ENCODE measurements at regions not wholly inside any gene's neighbourhood (a gene's known extent, or its start where the extent isn't known, plus 50 kb on each side); places are given as distances from the start of the nearest gene placed in this dataset.

DNA sequence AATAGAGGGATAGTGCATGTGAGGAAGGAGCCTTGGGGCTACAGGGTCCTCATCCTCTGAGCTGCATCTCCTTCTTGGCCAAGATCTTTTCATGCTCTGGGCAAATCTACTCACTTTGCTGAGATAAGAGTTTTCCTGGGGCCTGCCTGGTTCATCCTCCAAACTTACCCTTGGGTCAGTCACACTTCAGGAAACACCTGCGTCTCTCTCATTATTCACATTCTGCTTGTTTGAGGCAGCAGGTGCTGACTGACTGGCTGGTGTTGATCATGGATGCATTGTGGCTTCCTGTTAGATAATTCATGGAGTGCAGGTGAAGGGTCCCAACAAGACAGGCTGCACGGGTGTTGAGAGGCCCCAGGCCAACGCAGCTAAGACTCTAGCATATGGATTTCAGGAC is 162.6 kb downstream of the SALL1 start:
- no peaks in the 10 kb centered on the region for H3K9me3 ChIP-seq
- whole genome bisulfite sequencing, 2 donors: 54 to 58% methylated on average over 3 of the region's 3 CpGs
- ATAC-seq (no peak), DNase-seq (no peak)
- no peak overlapping the region for H3K4me3 ChIP-seq
- H3K27ac ChIP-seq: no peak overlapping the region
- no peaks in the 10 kb centered on the region for H3K27me3 ChIP-seq
- no peaks in the 10 kb centered on the region for H3K4me1 ChIP-seq
- no peak for TF ChIP-seq POLR2A (IDR thresholded peaks at IDR 0.05)
- TF ChIP-seq, protein P1, sequence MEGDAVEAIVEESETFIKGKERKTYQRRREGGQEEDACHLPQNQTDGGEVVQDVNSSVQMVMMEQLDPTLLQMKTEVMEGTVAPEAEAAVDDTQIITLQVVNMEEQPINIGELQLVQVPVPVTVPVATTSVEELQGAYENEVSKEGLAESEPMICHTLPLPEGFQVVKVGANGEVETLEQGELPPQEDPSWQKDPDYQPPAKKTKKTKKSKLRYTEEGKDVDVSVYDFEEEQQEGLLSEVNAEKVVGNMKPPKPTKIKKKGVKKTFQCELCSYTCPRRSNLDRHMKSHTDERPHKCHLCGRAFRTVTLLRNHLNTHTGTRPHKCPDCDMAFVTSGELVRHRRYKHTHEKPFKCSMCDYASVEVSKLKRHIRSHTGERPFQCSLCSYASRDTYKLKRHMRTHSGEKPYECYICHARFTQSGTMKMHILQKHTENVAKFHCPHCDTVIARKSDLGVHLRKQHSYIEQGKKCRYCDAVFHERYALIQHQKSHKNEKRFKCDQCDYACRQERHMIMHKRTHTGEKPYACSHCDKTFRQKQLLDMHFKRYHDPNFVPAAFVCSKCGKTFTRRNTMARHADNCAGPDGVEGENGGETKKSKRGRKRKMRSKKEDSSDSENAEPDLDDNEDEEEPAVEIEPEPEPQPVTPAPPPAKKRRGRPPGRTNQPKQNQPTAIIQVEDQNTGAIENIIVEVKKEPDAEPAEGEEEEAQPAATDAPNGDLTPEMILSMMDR (IDR thresholded peaks at IDR 0.05): no peak
- no peaks in the 10 kb centered on the region for H3K36me3 ChIP-seq (replicated peaks in 1 of 2; ENCODE audit: insufficient read depth in 1 of 2, low read depth in 2 of 2)
- intact Hi-C loops (cut with DNase I): no loop called here

DNA sequence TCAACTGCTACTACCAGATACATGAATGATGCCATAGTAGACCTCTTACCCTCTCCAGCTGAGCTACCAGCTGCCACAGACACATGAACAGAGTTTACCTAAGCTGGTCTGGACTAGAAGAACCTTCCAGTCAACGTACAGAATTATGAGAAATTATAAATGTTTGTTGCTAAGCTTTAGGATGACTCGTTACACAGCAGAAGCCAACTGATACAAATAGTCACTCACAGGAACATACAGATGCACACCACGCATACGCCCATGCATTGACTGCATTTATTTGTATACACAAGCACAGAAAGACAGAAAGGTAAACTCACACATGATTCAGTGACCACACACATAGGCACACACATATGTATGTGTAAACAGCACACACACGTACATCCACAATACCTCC is 164.6 kb downstream of the SALL1 start:
- Histone ChIP-seq H3K4me3 (no peak overlapping the region), H3K4me1 (no peaks in the 10 kb centered on the region), H3K27me3 (no peaks in the 10 kb centered on the region), H3K9me3 (no peaks in the 10 kb centered on the region), H3K27ac (no peak overlapping the region), H3K36me3 (replicated peaks in 1 of 2; ENCODE audit: insufficient read depth in 1 of 2, low read depth in 2 of 2) (no peaks in the 10 kb centered on the region)
- ATAC-seq (no peak), DNase-seq (no peak)
- intact Hi-C loops (cut with DNase I): no loop called here
- TF ChIP-seq POLR2A (IDR thresholded peaks at IDR 0.05): no peak
- TF ChIP-seq, protein P1 (IDR thresholded peaks at IDR 0.05): no peak
- whole genome bisulfite sequencing, 2 donors: 66 to 67% methylated on average over 5 of the region's 5 CpGs

DNA sequence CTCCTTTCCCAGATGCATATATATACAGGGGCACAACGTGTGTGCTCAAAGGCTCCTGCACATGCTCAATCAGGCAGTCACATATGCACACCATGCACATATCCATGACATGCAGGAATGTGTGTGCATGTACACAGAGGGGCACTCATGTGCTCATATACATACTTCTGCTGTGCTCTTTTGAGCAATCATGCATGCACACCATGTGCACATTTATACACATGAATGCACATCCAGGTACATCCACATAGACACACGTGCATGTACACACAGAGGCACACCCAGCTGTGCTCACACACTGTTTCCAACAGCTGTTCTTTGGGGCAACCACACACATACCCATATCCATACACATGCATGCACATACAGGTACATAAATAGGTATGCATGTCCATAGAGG is 165.3 kb downstream of the SALL1 start:
- DNase-seq (no peak), ATAC-seq (no peak)
- TF ChIP-seq, protein P1 (IDR thresholded peaks at IDR 0.05): no peak
- TF ChIP-seq POLR2A (IDR thresholded peaks at IDR 0.05): no peak
- intact Hi-C loops (cut with DNase I): no loop called here
- no peak overlapping the region for H3K4me3 ChIP-seq
- no peaks in the 10 kb centered on the region for H3K4me1 ChIP-seq
- no peak overlapping the region for H3K27ac ChIP-seq
- no peaks in the 10 kb centered on the region for H3K27me3 ChIP-seq
- H3K9me3 ChIP-seq: no peaks in the 10 kb centered on the region
- H3K36me3 ChIP-seq (replicated peaks in 1 of 2; ENCODE audit: insufficient read depth in 1 of 2, low read depth in 2 of 2): no peaks in the 10 kb centered on the region
- 45 to 55% methylated on average over 2 of the region's 2 CpGs for WGBS, 2 donors

DNA sequence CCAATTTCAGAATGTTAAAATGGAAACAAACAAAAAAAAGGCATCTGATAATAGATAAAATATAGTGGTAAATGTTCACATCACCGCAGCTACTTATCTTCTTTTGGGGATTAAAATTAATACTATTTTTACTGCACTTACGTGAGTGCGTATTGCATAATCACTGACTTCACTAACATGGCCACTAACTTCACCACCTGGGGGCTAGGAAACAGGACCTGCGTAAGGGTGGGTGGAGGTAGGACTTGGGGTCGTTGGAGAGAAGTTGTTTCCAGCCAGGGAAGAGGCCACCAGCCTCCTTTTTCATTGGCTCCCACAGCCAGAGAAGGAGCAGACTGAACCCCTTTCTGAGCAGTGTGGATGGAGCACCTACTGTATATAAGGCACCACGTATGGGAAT is 166.4 kb downstream of the SALL1 start:
- no peaks in the 10 kb centered on the region for H3K36me3 ChIP-seq (replicated peaks in 1 of 2; ENCODE audit: insufficient read depth in 1 of 2, low read depth in 2 of 2)
- H3K4me1 ChIP-seq: no peaks in the 10 kb centered on the region
- intact Hi-C loops (cut with DNase I): no loop called here
- no peak for ATAC-seq
- DNase-seq: no peak
- TF ChIP-seq POLR2A (IDR thresholded peaks at IDR 0.05): no peak
- TF ChIP-seq, protein P1 (IDR thresholded peaks at IDR 0.05): no peak
- no peaks in the 10 kb centered on the region for H3K27me3 ChIP-seq
- WGBS, 2 donors: 53 to 61% methylated on average over 6 of the region's 6 CpGs
- no peak overlapping the region for H3K27ac ChIP-seq
- H3K4me3 ChIP-seq: no peak overlapping the region
- no peaks in the 10 kb centered on the region for H3K9me3 ChIP-seq

DNA sequence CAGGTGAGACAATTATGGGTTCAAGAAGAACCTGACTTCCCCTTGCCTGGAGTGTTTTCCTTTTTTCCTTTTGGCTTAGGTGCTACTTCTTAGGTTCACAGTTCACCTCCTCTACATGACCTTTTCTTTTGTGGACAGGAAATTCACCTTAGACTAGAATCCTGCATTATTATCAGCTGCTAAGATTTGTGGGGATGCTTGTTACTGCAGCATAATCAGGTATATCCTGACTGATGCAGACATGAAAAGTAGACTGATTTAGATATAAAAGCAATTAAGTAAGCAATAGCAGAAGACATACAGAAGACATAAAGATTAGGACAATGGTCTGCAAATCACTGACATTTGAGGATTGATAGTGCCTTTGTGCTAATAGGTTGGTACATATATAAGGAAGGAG is 168.3 kb downstream of the SALL1 start:
- intact Hi-C loops (cut with DNase I): no loop called here
- Histone ChIP-seq H3K36me3 (replicated peaks in 1 of 2; ENCODE audit: insufficient read depth in 1 of 2, low read depth in 2 of 2) (no peaks in the 10 kb centered on the region), H3K9me3 (no peaks in the 10 kb centered on the region), H3K4me3 (no peak overlapping the region), H3K27me3 (no peaks in the 10 kb centered on the region), H3K27ac (no peak overlapping the region), H3K4me1 (no peaks in the 10 kb centered on the region)
- ATAC-seq: no peak
- DNase-seq: no peak
- TF ChIP-seq, protein P1 (IDR thresholded peaks at IDR 0.05): no peak
- TF ChIP-seq POLR2A (IDR thresholded peaks at IDR 0.05): no peak
